Liver (tissue), 8 donors: ENCODE measurements at regions not wholly inside any gene's neighbourhood (a gene's known extent, or its start where the extent isn't known, plus 50 kb on each side); places are given as distances from the start of the nearest gene placed in this dataset.

ENCODE experiments used
- DNase-seq: peaks from one replicate; pipeline ENCODE4 v3.0.0-alpha.2; 2017; ENCODE audit warnings: low spot score
- H3K27ac ChIP-seq, 2 donors: one replicate each; pipeline ENCODE4 v1.7.0; 2013; ENCODE audit warnings: inconsistent platforms in 2 of 2, low read length in 2 of 2, control low read depth in 1 of 2, low read depth in 1 of 2, mild to moderate bottlenecking in 1 of 2
- H3K27me3 ChIP-seq, 4 donors: one replicate each; pipeline versions ENCODE4 v1.6.1 to v1.7.0; 2013; ENCODE audit warnings: low read length in 3 of 4, inconsistent platforms in 1 of 4, mild to moderate bottlenecking in 1 of 4, moderate library complexity in 1 of 4; ENCODE audit not compliant: control insufficient read depth in 4 of 4, insufficient read depth in 4 of 4
- H3K36me3 ChIP-seq, 4 donors: one replicate each; pipeline versions ENCODE4 v1.6.1 to v1.7.0; 2013; ENCODE audit warnings: low read length in 3 of 4, mild to moderate bottlenecking in 3 of 4, low read depth in 1 of 4, moderate library complexity in 1 of 4; ENCODE audit not compliant: control insufficient read depth in 4 of 4, insufficient read depth in 3 of 4
- H3K4me1 ChIP-seq, 4 donors: one replicate each; pipeline versions ENCODE4 v1.6.1 to v1.7.0; 2013; ENCODE audit warnings: low read length in 3 of 4, mild to moderate bottlenecking in 3 of 4, moderate library complexity in 1 of 4; ENCODE audit not compliant: control insufficient read depth in 4 of 4, insufficient read depth in 4 of 4
- H3K4me3 ChIP-seq, 3 donors: one replicate each; pipeline versions ENCODE4 v1.6.1 to v1.7.0; 2013; ENCODE audit warnings: low read length in 3 of 3, control low read depth in 1 of 3, low read depth in 1 of 3, mild to moderate bottlenecking in 1 of 3
- H3K9ac ChIP-seq, 2 donors: one replicate each; pipeline ENCODE4 v1.7.0; 2013; ENCODE audit warnings: low read length in 2 of 2, mild to moderate bottlenecking in 2 of 2, moderate library complexity in 2 of 2, control low read depth in 1 of 2, low read depth in 1 of 2
- H3K9me3 ChIP-seq, 4 donors: one replicate each; pipeline versions ENCODE4 v1.6.1 to v1.7.0; 2013; ENCODE audit warnings: low read length in 3 of 4; ENCODE audit not compliant: control insufficient read depth in 4 of 4
- ATF3 ChIP-seq: IDR thresholded peaks from 2 replicates; pipeline ENCODE4 v1.6.1; 2016; ENCODE audit warnings: antibody characterized with exemption
- CTCF ChIP-seq: fragments of 150-350 bp; IDR thresholded peaks from 2 replicates; pipeline ENCODE4 v1.5.1; 2017; ENCODE audit warnings: improper control_type of control experiment, low read depth, low read length; ENCODE audit not compliant: missing input control
- EGR1 ChIP-seq, 2 donors: IDR thresholded peaks; 2 replicates each; pipeline ENCODE4 v1.6.1; 2016 to 2018; ENCODE audit warnings: antibody characterized with exemption in 2 of 2, low read depth in 2 of 2
- FOXA1 ChIP-seq: IDR thresholded peaks from 2 replicates; pipeline ENCODE4 v1.6.1; 2016; ENCODE audit warnings: antibody characterized with exemption
- FOXA2 ChIP-seq: IDR thresholded peaks from 2 replicates; pipeline ENCODE4 v1.6.1; 2016; ENCODE audit warnings: antibody characterized with exemption
- GABPA ChIP-seq, 2 donors: IDR thresholded peaks in 1 of 2; conservative IDR thresholded peaks in 1 of 2; 2 replicates each; pipeline ENCODE4 v1.6.1; 2016; ENCODE audit warnings: antibody characterized with exemption in 2 of 2, mild to moderate bottlenecking in 1 of 2, moderate library complexity in 1 of 2
- HNF4A ChIP-seq, 2 donors: conservative IDR thresholded peaks; 2 replicates each; pipeline ENCODE4 v1.6.1; 2016; ENCODE audit warnings: antibody characterized with exemption in 2 of 2, mild to moderate bottlenecking in 2 of 2
- HNF4G ChIP-seq: IDR thresholded peaks from 2 replicates; pipeline ENCODE4 v1.6.1; 2016; ENCODE audit warnings: antibody characterized with exemption
- JUND ChIP-seq, 2 donors: IDR thresholded peaks; 2 replicates each; pipeline ENCODE4 v1.6.1; 2016; ENCODE audit warnings: antibody characterized with exemption in 2 of 2
- MAX ChIP-seq: IDR thresholded peaks from 2 replicates; pipeline ENCODE4 v1.6.1; 2016; ENCODE audit warnings: antibody characterized with exemption
- NR2F2 ChIP-seq: IDR thresholded peaks from 2 replicates; pipeline ENCODE4 v1.6.1; 2016; ENCODE audit warnings: antibody characterized with exemption
- RAD21 ChIP-seq, 2 donors: IDR thresholded peaks; 2 replicates each; pipeline ENCODE4 v1.6.1; 2016; ENCODE audit warnings: antibody characterized with exemption in 2 of 2, mild to moderate bottlenecking in 2 of 2
- RXRA ChIP-seq, 2 donors: IDR thresholded peaks; 2 replicates each; pipeline ENCODE4 v1.6.1; 2017 to 2018; ENCODE audit warnings: antibody characterized with exemption in 2 of 2, mild to moderate bottlenecking in 1 of 2
- SP1 ChIP-seq: IDR thresholded peaks from 2 replicates; pipeline ENCODE4 v1.6.1; 2018; ENCODE audit warnings: antibody characterized with exemption, mild to moderate bottlenecking
- TAF1 ChIP-seq: conservative IDR thresholded peaks from 2 replicates; pipeline ENCODE4 v1.6.1; 2016; ENCODE audit warnings: antibody characterized with exemption, mild to moderate bottlenecking
- YY1 ChIP-seq: IDR thresholded peaks from 2 replicates; pipeline ENCODE4 v1.6.1; 2016; ENCODE audit warnings: antibody characterized with exemption, mild to moderate bottlenecking
- ZBTB33 ChIP-seq: IDR thresholded peaks from 2 replicates; pipeline ENCODE4 v1.6.1; 2016; ENCODE audit warnings: antibody characterized with exemption
- WGBS: extraction: QIAGEN DNeasy Blood & Tissue Kit; methylation state at CpG from one replicate; pipeline ENCODE4 v1.1.7; 2013; 5-methylcytosine and 5-hydroxymethylcytosine counted together
- TF ChIP-seq, protein P1 (sequence below): IDR thresholded peaks from 2 replicates; pipeline ENCODE4 v1.6.1; 2016; ENCODE audit warnings: antibody characterized with exemption, mild to moderate bottlenecking
- donor health status: healthy.
- donor health status: healthy.
- donor health status: healthy.
- donor health status: healthy.
- donor health status: healthy.

- Histone ChIP-seq H3K27ac (no peak overlapping the region), H3K9me3 (no peaks in the 10 kb centered on the region), H3K4me3 (no peak overlapping the region), H3K9ac (no peak overlapping the region), H3K27me3 (no peaks in the 10 kb centered on the region), H3K36me3 (no peaks in the 10 kb centered on the region), H3K4me1 (no peaks in the 10 kb centered on the region)
- TF ChIP-seq FOXA2 (no peak), MAX (no peak), HNF4A (conservative IDR thresholded peaks at IDR 0.05) (no peak), RXRA (IDR thresholded peaks at IDR 0.05) (no peak), FOXA1 (no peak), CTCF (no peak), HNF4G (no peak), GABPA (IDR thresholded peaks at IDR 0.05 in 1 of 2, conservative IDR thresholded peaks at IDR 0.05 in 1 of 2) (no peak), SP1 (no peak), ZBTB33 (no peak), TAF1 (no peak), JUND (IDR thresholded peaks at IDR 0.05) (no peak), YY1 (no peak), RAD21 (IDR thresholded peaks at IDR 0.05) (no peak), ATF3 (no peak), NR2F2 (no peak), EGR1 (IDR thresholded peaks at IDR 0.05; ENCODE audit: low read depth in 2 of 2) (no peak)
- TF ChIP-seq, protein P1, sequence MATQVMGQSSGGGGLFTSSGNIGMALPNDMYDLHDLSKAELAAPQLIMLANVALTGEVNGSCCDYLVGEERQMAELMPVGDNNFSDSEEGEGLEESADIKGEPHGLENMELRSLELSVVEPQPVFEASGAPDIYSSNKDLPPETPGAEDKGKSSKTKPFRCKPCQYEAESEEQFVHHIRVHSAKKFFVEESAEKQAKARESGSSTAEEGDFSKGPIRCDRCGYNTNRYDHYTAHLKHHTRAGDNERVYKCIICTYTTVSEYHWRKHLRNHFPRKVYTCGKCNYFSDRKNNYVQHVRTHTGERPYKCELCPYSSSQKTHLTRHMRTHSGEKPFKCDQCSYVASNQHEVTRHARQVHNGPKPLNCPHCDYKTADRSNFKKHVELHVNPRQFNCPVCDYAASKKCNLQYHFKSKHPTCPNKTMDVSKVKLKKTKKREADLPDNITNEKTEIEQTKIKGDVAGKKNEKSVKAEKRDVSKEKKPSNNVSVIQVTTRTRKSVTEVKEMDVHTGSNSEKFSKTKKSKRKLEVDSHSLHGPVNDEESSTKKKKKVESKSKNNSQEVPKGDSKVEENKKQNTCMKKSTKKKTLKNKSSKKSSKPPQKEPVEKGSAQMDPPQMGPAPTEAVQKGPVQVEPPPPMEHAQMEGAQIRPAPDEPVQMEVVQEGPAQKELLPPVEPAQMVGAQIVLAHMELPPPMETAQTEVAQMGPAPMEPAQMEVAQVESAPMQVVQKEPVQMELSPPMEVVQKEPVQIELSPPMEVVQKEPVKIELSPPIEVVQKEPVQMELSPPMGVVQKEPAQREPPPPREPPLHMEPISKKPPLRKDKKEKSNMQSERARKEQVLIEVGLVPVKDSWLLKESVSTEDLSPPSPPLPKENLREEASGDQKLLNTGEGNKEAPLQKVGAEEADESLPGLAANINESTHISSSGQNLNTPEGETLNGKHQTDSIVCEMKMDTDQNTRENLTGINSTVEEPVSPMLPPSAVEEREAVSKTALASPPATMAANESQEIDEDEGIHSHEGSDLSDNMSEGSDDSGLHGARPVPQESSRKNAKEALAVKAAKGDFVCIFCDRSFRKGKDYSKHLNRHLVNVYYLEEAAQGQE, result no peak
- WGBS, result 85% methylated on average over 5 of the region's 5 CpGs
- DNase-seq, result no peak
Measured at GRCh38 chrX:25928316-25928715, 209.8 kb upstream of the MAGEB18 start.
